H1 (cell line): ENCODE measurements at regions not wholly inside any gene's neighbourhood (a gene's known extent, or its start where the extent isn't known, plus 50 kb on each side); places are given as distances from the start of the nearest gene placed in this dataset.

Experiments
- CHD7 ChIP-seq: fragments of 300-600 bp; sonication (generic); IDR thresholded peaks from 2 replicates; pipeline ENCODE4 v1.7.1; 2012; ENCODE audit warnings: low read length, moderate library complexity, mild to moderate bottlenecking, inconsistent platforms; ENCODE audit not compliant: insufficient replicate concordance
- EZH2 ChIP-seq: fragments of 200-600 bp; sonication (generic); IDR thresholded peaks from 2 replicates; pipeline ENCODE4 v1.7.1; 2012; ENCODE audit warnings: low read depth, mild to moderate bottlenecking, moderate library complexity, low read length, inconsistent platforms; ENCODE audit not compliant: severe bottlenecking
- POLR2A ChIP-seq, 2 experiments: IDR thresholded peaks; 1 replicate in 1 of 2; 2 replicates in 1 of 2; pipeline ENCODE4 v1.6.1; 2011; ENCODE audit warnings: low read depth in 2 of 2, low read length in 2 of 2, mild to moderate bottlenecking in 2 of 2; ENCODE audit errors: control extremely low read depth in 1 of 2

- TF ChIP-seq CHD7 = no peak
- TF ChIP-seq EZH2 = no peak
- TF ChIP-seq POLR2A (IDR thresholded peaks at IDR 0.05; ENCODE audit: control extremely low read depth in 1 of 2, low read depth in 2 of 2, low read length in 2 of 2) = no peak
Measured at GRCh38 chr6:164200071-164200470, 785.6 kb downstream of the QKI start (continued).
